WTC11 (cell line): ENCODE measurements at regions not wholly inside any gene's neighbourhood (a gene's known extent, or its start where the extent isn't known, plus 50 kb on each side); places are given as distances from the start of the nearest gene placed in this dataset.

Experiments
- ATAC-seq: fragments of 200-7000 bp; cut with Tn5 transposase; 2 replicates; pipeline ENCODE4 v1.10.0; 2021; ENCODE audit warnings: mild to moderate bottlenecking, moderate library complexity
- CTCF ChIA-PET: fragments of 300-600 bp; sonication (Branson Sonifier 250); formaldehyde crosslinking; loops from one replicate; lab custom pipeline; 2021; ENCODE audit warnings: antibody characterized with exemption; lab: Charles Lee
- POLR2A ChIA-PET: fragments of 350-600 bp; sonication (Branson Sonifier 250); formaldehyde crosslinking; loops from one replicate; lab custom pipeline; 2021; ENCODE audit warnings: antibody characterized with exemption; lab: Charles Lee
- DNase-seq: peaks from one replicate; pipeline ENCODE4 v3.0.0; 2021; ENCODE audit warnings: low spot score
- H3K27ac Mint-ChIP-seq: 2 replicates; pipeline ENCODE4 v1.8.0; 2021; ENCODE audit warnings: mixed read lengths
- H3K27me3 Mint-ChIP-seq: 2 replicates; pipeline ENCODE4 v1.8.0; 2021; ENCODE audit warnings: low read depth, mild to moderate bottlenecking, moderate library complexity, mixed read lengths
- H3K36me3 Mint-ChIP-seq: 2 replicates; pipeline ENCODE4 v1.8.0; 2021; ENCODE audit warnings: mixed read lengths
- H3K4me1 Mint-ChIP-seq: 2 replicates; pipeline ENCODE4 v1.8.0; 2022; ENCODE audit warnings: mixed read lengths
- H3K4me3 Mint-ChIP-seq: 2 replicates; pipeline ENCODE4 v1.8.0; 2021; ENCODE audit warnings: mild to moderate bottlenecking, moderate library complexity, mixed read lengths
- H3K9me3 Mint-ChIP-seq: 2 replicates; pipeline ENCODE4 v1.8.0; 2021; ENCODE audit warnings: mixed read lengths
- CBFB ChIP-seq: sonication (generic); formaldehyde crosslinking; IDR thresholded peaks from 2 replicates; pipeline ENCODE4 v1.8.1; 2022; ENCODE audit warnings: mild to moderate bottlenecking, low read depth, missing genetic modification reagents
- CDX4 ChIP-seq: fragments of 250-450 bp; sonication (Bioruptor Pico); IDR thresholded peaks from 2 replicates; pipeline ENCODE4 v1.9.0; 2021; ENCODE audit warnings: moderate library complexity, mild to moderate bottlenecking, inconsistent platforms, borderline replicate concordance
- CREB1 ChIP-seq: sonication (generic); formaldehyde crosslinking; IDR thresholded peaks from 2 replicates; pipeline ENCODE4 v1.8.0; 2023; ENCODE audit warnings: mild to moderate bottlenecking, missing genetic modification reagents
- CREM ChIP-seq: sonication (generic); formaldehyde crosslinking; IDR thresholded peaks from 2 replicates; pipeline ENCODE4 v1.8.1; 2022; ENCODE audit warnings: mild to moderate bottlenecking, missing genetic modification reagents, moderate library complexity
- ERG ChIP-seq: fragments of 250-450 bp; sonication (Bioruptor Pico); IDR thresholded peaks from 2 replicates; pipeline ENCODE4 v1.8.0; 2021; ENCODE audit warnings: mild to moderate bottlenecking
- ESRRA ChIP-seq: sonication (generic); formaldehyde crosslinking; IDR thresholded peaks from 2 replicates; pipeline ENCODE4 v1.8.1; 2022; ENCODE audit warnings: mild to moderate bottlenecking, missing genetic modification reagents, borderline replicate concordance
- FOXP1 ChIP-seq: sonication (generic); formaldehyde crosslinking; IDR thresholded peaks from 2 replicates; pipeline ENCODE4 v1.8.0; 2022; ENCODE audit warnings: missing genetic modification reagents, mild to moderate bottlenecking, moderate library complexity, borderline replicate concordance
- GRHL2 ChIP-seq: fragments of 250-450 bp; sonication (Bioruptor Pico); IDR thresholded peaks from 2 replicates; pipeline ENCODE4 v1.8.0; 2022; ENCODE audit warnings: mild to moderate bottlenecking, moderate library complexity; ENCODE audit not compliant: insufficient replicate concordance, severe bottlenecking
- IRF2 ChIP-seq: sonication (generic); formaldehyde crosslinking; IDR thresholded peaks from 2 replicates; pipeline ENCODE4 v1.8.0; 2022; ENCODE audit warnings: low read depth, missing genetic modification reagents, borderline replicate concordance
- JUN ChIP-seq: sonication (generic); formaldehyde crosslinking; IDR thresholded peaks from 2 replicates; pipeline ENCODE4 v1.8.0; 2023; ENCODE audit warnings: mild to moderate bottlenecking, missing genetic modification reagents
- NR1H2 ChIP-seq: sonication (generic); formaldehyde crosslinking; IDR thresholded peaks from 2 replicates; pipeline ENCODE4 v1.9.0; 2021; ENCODE audit warnings: mild to moderate bottlenecking, moderate library complexity, missing genetic modification reagents
- SMAD4 ChIP-seq: sonication (generic); formaldehyde crosslinking; IDR thresholded peaks from 2 replicates; pipeline ENCODE4 v1.8.0; 2022; ENCODE audit warnings: mild to moderate bottlenecking, missing genetic modification reagents
- SOX15 ChIP-seq: fragments of 250-450 bp; sonication (Bioruptor Pico); IDR thresholded peaks from 2 replicates; pipeline ENCODE4 v1.9.0; 2021; ENCODE audit warnings: mild to moderate bottlenecking
- STAT6 ChIP-seq: sonication (generic); formaldehyde crosslinking; conservative IDR thresholded peaks from 2 replicates; pipeline ENCODE4 v1.8.1; 2023; ENCODE audit warnings: mild to moderate bottlenecking, low read depth, missing genetic modification reagents, moderate library complexity
- TEAD4 ChIP-seq: sonication (generic); formaldehyde crosslinking; IDR thresholded peaks from 2 replicates; pipeline ENCODE4 v1.8.0; 2022; ENCODE audit warnings: mild to moderate bottlenecking, missing genetic modification reagents
- USF1 ChIP-seq: sonication (generic); formaldehyde crosslinking; IDR thresholded peaks from 2 replicates; pipeline ENCODE4 v1.8.0; 2022; ENCODE audit warnings: mild to moderate bottlenecking, missing genetic modification reagents
- ZBTB21 ChIP-seq: sonication (generic); formaldehyde crosslinking; IDR thresholded peaks from 2 replicates; pipeline ENCODE4 v1.8.1; 2023; ENCODE audit warnings: mild to moderate bottlenecking, missing genetic modification reagents, borderline replicate concordance
- ZNF121 ChIP-seq: sonication (generic); formaldehyde crosslinking; IDR thresholded peaks from 2 replicates; pipeline ENCODE4 v1.8.0; 2023; ENCODE audit warnings: missing genetic modification reagents
- ZNF281 ChIP-seq: sonication (generic); formaldehyde crosslinking; IDR thresholded peaks from 2 replicates; pipeline ENCODE4 v1.8.0; 2023; ENCODE audit warnings: mild to moderate bottlenecking, missing genetic modification reagents
- ZNF671 ChIP-seq: fragments of 250-450 bp; sonication (Bioruptor Pico); IDR thresholded peaks from 2 replicates; pipeline ENCODE4 v1.8.0; 2021; ENCODE audit warnings: mild to moderate bottlenecking
- TF ChIP-seq, protein P1 (sequence below): sonication (generic); formaldehyde crosslinking; IDR thresholded peaks from 2 replicates; pipeline ENCODE4 v1.8.1; 2023; ENCODE audit warnings: mild to moderate bottlenecking, missing genetic modification reagents, moderate library complexity
- TF ChIP-seq, protein P2 (sequence below): fragments of 250-450 bp; sonication (Bioruptor Pico); IDR thresholded peaks from 2 replicates; pipeline ENCODE4 v1.9.0; 2021; ENCODE audit warnings: mild to moderate bottlenecking
- TF ChIP-seq, protein P3 (sequence below): fragments of 200-600 bp; IDR thresholded peaks from 2 replicates; pipeline ENCODE4 v1.8.0; 2022; ENCODE audit warnings: antibody characterized with exemption

DNA sequence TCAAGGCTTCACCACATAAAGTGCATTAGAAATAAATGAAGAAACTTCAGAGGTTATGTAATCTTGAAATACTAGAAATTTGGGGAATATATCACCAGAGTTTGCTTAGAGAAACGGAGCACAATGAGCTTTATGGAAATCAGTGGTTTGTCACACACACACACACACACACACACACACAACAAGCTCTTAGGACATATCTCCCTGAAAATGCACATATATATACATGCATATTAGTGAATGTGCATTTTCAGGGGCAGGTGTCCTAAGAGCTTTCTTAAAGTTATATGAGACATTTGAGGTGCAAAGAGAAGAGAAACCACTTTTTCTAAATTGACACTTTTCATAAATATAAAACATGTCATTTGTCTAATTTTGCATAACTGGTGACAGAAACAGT lies 93.7 kb upstream of the CARD18 start (continued):
- TF ChIP-seq, protein P1, sequence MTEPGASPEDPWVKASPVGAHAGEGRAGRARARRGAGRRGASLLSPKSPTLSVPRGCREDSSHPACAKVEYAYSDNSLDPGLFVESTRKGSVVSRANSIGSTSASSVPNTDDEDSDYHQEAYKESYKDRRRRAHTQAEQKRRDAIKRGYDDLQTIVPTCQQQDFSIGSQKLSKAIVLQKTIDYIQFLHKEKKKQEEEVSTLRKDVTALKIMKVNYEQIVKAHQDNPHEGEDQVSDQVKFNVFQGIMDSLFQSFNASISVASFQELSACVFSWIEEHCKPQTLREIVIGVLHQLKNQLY = no peak
- TF ChIP-seq NR1H2 (CRISPR knock-in tag) (no peak), USF1 (CRISPR knock-in tag) (no peak), CREB1 (CRISPR knock-in tag) (no peak), JUN (CRISPR knock-in tag) (no peak), ZBTB21 (CRISPR knock-in tag) (no peak), ZNF281 (CRISPR knock-in tag) (no peak)

DNA sequence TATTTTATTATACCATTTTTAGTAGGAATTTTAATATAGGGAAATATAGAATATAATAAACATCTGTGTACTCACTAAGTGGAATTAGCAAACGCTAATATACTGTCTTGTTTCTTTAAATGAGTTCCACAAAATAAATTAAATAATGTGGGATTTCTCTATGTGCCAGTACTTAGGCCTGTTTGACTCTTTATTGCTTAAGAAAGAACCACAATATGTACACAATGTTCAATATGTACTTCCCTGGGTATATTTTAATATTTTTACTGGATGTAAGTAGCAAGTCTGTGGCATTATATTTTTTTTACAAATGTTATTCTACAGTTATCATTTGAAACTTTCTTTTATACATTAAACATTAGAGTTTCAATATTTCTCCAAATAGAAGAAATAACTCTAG lies 92.5 kb upstream of the CARD18 start:
- Mint-ChIP-seq H3K9me3 (no peaks in the 10 kb centered on the region), H3K36me3 (no peaks in the 10 kb centered on the region), H3K27ac (no peak overlapping the region), H3K4me3 (no peak overlapping the region), H3K4me1 (no peaks in the 10 kb centered on the region), H3K27me3 (no peaks in the 10 kb centered on the region)
- DNase-seq (no peak), ATAC-seq (no peak)
- CTCF ChIA-PET = no interaction called here
- POLR2A ChIA-PET = no interaction called here
- TF ChIP-seq, protein P2, sequence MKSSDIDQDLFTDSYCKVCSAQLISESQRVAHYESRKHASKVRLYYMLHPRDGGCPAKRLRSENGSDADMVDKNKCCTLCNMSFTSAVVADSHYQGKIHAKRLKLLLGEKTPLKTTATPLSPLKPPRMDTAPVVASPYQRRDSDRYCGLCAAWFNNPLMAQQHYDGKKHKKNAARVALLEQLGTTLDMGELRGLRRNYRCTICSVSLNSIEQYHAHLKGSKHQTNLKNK (CRISPR knock-in tag) = no peak
- no peak for TF ChIP-seq ESRRA (CRISPR knock-in tag)
- no peak for TF ChIP-seq CDX4 (CRISPR knock-in tag)
- no peak for TF ChIP-seq TEAD4 (CRISPR knock-in tag)
- TF ChIP-seq ZNF671 (CRISPR knock-in tag) = no peak
- no peak for TF ChIP-seq STAT6 (CRISPR knock-in tag)
- TF ChIP-seq SMAD4 (CRISPR knock-in tag) = no peak
- no peak for TF ChIP-seq FOXP1 (CRISPR knock-in tag)
- TF ChIP-seq ZNF121 = no peak
- TF ChIP-seq CBFB (CRISPR knock-in tag) = no peak
- no peak for TF ChIP-seq SOX15 (CRISPR knock-in tag)
- TF ChIP-seq GRHL2 (CRISPR knock-in tag) = no peak
- no peak for TF ChIP-seq NR1H2 (CRISPR knock-in tag)
- TF ChIP-seq IRF2 (CRISPR knock-in tag) = no peak
- TF ChIP-seq ERG (CRISPR knock-in tag) = no peak
- TF ChIP-seq, protein P3, sequence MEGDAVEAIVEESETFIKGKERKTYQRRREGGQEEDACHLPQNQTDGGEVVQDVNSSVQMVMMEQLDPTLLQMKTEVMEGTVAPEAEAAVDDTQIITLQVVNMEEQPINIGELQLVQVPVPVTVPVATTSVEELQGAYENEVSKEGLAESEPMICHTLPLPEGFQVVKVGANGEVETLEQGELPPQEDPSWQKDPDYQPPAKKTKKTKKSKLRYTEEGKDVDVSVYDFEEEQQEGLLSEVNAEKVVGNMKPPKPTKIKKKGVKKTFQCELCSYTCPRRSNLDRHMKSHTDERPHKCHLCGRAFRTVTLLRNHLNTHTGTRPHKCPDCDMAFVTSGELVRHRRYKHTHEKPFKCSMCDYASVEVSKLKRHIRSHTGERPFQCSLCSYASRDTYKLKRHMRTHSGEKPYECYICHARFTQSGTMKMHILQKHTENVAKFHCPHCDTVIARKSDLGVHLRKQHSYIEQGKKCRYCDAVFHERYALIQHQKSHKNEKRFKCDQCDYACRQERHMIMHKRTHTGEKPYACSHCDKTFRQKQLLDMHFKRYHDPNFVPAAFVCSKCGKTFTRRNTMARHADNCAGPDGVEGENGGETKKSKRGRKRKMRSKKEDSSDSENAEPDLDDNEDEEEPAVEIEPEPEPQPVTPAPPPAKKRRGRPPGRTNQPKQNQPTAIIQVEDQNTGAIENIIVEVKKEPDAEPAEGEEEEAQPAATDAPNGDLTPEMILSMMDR = no peak
- no peak for TF ChIP-seq CREM
